AG04449 (cell line): ENCODE measurements at regions not wholly inside any gene's neighbourhood (a gene's known extent, or its start where the extent isn't known, plus 50 kb on each side); places are given as distances from the start of the nearest gene placed in this dataset.
"Not testable (repeated sequence)": the region's sequence is repeated elsewhere in the genome, so short reads cannot be mapped to it uniquely, and the experiment has no call there.

Source experiments
- CTCF ChIA-PET: fragments of 350-600 bp; formaldehyde crosslinking; extraction: SDS; loops from one replicate; lab custom pipeline; 2021; ENCODE audit warnings: antibody characterized with exemption; lab: Yijun Ruan, JAX
- POLR2A ChIA-PET: fragments of 400-600, 350-600 bp; formaldehyde crosslinking; extraction: SDS; loops from one replicate; lab custom pipeline; 2020; ENCODE audit warnings: antibody characterized with exemption, inconsistent platforms; lab: Yijun Ruan, JAX
- DNase-seq: peaks from one replicate; pipeline ENCODE4 v3.0.0-alpha.2; 2010; ENCODE audit warnings: low read depth, low spot score
- H3K4me3 ChIP-seq: 2 replicates; pipeline ENCODE4 v1.5.1; 2011; ENCODE audit warnings: low read depth, mild to moderate bottlenecking, control low read depth, low read length
- TF ChIP-seq, protein P1 (sequence below): IDR thresholded peaks from one replicate; pipeline ENCODE4 v1.5.1; 2011; ENCODE audit warnings: mild to moderate bottlenecking, moderate library complexity, low read length, control low read depth, inconsistent platforms; ENCODE audit not compliant: insufficient read depth; ENCODE audit errors: missing control alignments

DNA sequence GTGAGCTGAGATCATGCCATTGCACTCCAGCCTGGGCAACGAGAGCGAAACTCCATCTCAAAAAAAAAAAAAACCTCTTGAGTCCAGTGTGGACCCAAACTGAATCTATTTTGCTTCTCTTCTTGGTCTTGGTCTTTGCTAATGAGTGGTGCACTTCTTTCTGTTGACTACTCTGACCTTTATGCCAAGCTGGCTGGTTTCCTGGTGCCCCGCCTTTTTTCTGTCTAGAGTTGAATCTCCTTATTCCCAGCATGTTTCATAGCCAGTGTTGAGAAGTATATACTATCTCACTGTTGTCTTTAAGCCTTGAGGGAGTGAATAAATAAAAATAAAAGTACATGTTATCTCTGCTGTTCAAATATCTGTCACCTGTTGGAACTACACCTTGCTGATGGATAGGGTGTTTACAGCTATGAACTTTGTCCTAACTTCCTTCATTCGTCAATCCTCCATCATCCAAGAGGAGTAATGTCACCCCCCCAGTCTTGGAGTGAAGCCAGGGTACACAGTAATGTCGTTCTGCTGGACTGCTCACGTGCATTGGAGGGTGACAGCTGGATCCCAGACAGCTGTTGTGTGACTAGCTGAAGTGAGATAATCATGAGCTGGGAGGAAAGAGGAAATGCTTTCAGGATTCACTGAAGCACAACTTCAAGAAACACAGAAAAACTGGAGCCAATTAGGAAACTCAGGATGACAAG lies 99.3 kb upstream of the PRKG2 start:
- TF ChIP-seq, protein P1, sequence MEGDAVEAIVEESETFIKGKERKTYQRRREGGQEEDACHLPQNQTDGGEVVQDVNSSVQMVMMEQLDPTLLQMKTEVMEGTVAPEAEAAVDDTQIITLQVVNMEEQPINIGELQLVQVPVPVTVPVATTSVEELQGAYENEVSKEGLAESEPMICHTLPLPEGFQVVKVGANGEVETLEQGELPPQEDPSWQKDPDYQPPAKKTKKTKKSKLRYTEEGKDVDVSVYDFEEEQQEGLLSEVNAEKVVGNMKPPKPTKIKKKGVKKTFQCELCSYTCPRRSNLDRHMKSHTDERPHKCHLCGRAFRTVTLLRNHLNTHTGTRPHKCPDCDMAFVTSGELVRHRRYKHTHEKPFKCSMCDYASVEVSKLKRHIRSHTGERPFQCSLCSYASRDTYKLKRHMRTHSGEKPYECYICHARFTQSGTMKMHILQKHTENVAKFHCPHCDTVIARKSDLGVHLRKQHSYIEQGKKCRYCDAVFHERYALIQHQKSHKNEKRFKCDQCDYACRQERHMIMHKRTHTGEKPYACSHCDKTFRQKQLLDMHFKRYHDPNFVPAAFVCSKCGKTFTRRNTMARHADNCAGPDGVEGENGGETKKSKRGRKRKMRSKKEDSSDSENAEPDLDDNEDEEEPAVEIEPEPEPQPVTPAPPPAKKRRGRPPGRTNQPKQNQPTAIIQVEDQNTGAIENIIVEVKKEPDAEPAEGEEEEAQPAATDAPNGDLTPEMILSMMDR: no peak
- DNase-seq: no peak
- CTCF ChIA-PET: interaction anchor here (2.7 kb wide), 1 partner anchor 37 kb away, joined by 8 read pairs; no protein-coding TSS in a partner anchor
- no peak overlapping the region for H3K4me3 ChIP-seq
- POLR2A ChIA-PET: no interaction called here

DNA sequence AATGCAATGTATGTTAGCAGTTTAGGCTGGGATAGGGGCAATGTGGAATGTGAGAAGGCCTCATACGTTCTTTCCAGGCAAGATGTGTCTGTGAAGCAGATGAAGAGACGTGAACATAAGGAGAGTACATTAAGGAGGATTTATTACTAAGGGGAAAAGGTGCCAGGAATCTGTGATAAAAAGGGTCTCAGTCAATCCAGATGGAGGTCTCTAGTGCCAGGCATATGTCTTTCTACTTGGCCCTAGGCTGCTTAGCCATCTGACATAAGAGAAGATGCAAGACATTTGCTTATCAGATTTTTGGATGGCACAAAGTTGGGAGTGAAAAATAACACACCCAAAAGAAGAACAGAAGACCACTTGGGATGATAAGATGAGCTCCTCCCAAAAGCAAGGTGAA lies 93.0 kb upstream of the PRKG2 start:
- TF ChIP-seq, protein P1: no peak
- ChIA-PET POLR2A (no interaction called here), CTCF (no interaction called here)
- H3K4me3 ChIP-seq: no peak overlapping the region
- DNase-seq: no peak

DNA sequence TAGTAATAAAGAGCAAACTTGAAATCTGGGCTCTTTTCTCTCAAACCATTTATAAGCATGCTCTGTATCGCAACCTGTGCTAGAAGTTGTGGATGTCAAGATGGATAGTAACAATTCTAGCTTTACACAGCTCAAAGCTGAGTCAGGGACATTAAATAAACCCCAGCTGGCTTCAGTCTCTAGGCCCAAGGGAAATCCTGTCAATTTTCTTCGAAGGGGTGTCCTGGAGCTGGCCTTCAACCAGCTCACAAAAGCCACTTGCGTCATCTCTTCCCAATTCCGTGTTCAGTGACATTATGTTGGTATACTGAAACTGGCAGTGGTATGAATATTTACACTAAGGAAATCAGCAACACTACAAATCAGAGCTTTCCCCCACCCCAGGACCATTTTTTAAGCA lies 89.8 kb upstream of the PRKG2 start:
- CTCF ChIA-PET: interaction anchor here (2.0 kb wide), 1 partner anchor 47 kb away, joined by 5 read pairs; no protein-coding TSS in a partner anchor
- no peak for DNase-seq
- TF ChIP-seq, protein P1: no peak
- POLR2A ChIA-PET: no interaction called here
- H3K4me3 ChIP-seq: no peak overlapping the region

DNA sequence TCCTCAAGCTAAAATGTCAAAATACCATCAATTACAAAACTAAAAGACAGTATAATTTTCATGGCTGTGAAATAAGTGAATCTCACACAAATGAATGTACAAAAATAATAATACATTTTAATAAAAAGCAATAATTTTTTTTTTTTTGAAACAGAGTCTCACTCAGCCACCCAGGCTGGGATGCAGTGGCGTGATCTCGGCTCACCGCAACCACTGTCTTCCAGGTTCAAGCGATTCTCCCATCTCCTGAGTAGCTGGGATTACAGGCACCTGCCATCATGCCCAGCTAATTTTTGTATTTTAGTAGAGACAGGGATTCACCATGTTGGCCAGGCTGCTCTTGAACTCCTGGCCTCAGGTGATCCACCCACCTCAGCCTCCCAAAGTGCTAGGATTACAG lies 85.3 kb upstream of the PRKG2 start:
- POLR2A ChIA-PET, DNase-seq, H3K4me3 ChIP-seq: not testable (repeated sequence)
- CTCF ChIA-PET: interaction anchor here (1.0 kb wide), 1 partner anchor 51 kb away, joined by 3 read pairs; no protein-coding TSS in a partner anchor

DNA sequence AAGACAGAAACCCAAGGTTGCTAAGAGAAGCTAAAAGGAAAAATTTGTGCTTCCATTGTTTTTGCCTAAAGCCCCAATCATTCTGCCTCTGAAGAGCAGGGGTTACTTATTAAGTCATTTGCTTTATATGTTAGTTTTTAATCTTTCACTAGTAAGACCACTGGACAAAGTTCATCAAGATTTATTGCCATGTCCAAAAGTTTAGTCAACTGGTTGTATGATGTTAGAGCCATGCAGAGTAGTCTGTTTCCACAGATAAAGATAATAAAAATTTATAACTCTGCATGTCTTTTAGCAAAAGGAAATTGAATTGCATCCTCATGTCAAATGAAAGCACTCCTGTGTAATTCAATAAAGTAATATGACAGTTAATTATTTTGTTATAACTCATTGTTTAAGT lies 75.8 kb upstream of the PRKG2 start:
- no peak for DNase-seq
- TF ChIP-seq, protein P1: no peak
- POLR2A ChIA-PET: no interaction called here
- CTCF ChIA-PET: no interaction called here
- no peak overlapping the region for H3K4me3 ChIP-seq

DNA sequence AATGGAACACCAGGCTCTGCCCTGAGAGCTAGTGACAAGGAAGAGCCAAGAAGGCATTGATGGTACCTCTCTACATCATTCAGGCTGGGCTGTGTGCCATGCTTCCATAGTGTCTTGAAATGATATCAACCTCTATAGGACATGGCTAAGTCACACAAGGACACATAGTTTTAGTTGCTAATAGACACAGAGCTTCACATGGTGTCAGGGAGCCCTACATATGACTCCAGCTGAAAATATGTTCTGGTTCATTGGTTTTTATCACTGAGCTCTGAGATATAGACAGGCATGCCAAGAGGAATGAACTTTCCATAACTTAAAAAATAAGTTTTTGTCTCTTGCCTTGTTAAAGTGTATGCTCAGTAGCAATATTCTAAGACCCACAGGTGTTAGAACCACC lies 72.1 kb upstream of the PRKG2 start:
- H3K4me3 ChIP-seq: no peak overlapping the region
- ChIA-PET CTCF (no interaction called here), POLR2A (no interaction called here)
- no peak for DNase-seq
- TF ChIP-seq, protein P1: no peak

DNA sequence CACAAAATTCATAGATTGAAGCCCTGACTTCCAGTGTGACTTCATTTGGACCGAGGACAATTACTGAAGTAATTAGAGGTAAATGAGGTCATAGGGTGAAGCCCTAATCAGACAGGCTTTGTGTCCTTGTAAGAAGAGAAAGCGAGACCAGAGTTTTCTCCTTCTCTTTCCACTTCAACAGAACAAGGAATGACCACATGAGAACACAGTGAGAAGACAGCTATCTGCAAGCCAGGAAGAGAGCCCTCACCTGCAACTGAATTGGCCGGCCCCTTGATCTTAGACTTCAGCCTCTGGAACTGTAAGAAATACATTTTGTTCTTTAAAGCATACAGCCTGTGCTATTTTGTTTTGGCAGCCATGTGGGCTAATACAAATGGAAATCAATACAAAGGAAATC lies 67.1 kb upstream of the PRKG2 start:
- H3K4me3 ChIP-seq: no peak overlapping the region
- ChIA-PET CTCF (no interaction called here), POLR2A (no interaction called here)
- no peak for DNase-seq
- TF ChIP-seq, protein P1: no peak
